OCI-M2 (cell line): ENCODE measurements at regions not wholly inside any gene's neighbourhood (a gene's known extent, or its start where the extent isn't known, plus 50 kb on each side); places are given as distances from the start of the nearest gene placed in this dataset.
"Not testable (repeated sequence)": the region's sequence is repeated elsewhere in the genome, so short reads cannot be mapped to it uniquely, and the experiment has no call there.

Source experiments
- DNase-seq: peaks from one replicate; lab custom pipeline; 2025; ENCODE audit not compliant: unreplicated experiment; lab: John Stamatoyannopoulos, UW

GRCh38 chr7:126179916-126180315, 1072.8 kb downstream of the GRM8 start:
- DNase-seq, result no peak

DNA sequence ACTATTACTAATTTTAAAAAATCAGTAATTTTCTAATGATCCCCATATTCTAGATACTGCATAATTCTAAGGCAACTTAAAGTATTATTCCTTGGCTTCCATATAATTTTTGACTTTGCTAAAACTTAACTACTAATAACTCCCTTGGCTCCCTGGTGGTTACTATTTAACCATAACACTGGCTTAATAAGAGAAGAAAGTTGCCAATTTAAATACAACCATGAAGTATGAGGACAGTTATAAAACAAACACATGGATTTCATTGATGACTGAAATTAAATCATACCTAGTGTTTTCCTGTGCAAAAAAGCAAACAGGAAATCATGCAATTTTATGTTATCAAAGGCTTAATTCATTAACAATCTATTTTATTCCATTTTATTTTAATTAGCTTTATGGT, 1073.9 kb downstream of the GRM8 start:
- no peak for DNase-seq

GRCh38 chr7:126177782-126178181, 1075.0 kb downstream of the GRM8 start:
- no peak for DNase-seq

- no peak for DNase-seq
These were observed 1086.1 kb downstream of the GRM8 start for GRCh38 chr7:126166645-126167044.

GRCh38 chr7:126163647-126164046, 1089.1 kb downstream of the GRM8 start:
- DNase-seq, result no peak

DNA sequence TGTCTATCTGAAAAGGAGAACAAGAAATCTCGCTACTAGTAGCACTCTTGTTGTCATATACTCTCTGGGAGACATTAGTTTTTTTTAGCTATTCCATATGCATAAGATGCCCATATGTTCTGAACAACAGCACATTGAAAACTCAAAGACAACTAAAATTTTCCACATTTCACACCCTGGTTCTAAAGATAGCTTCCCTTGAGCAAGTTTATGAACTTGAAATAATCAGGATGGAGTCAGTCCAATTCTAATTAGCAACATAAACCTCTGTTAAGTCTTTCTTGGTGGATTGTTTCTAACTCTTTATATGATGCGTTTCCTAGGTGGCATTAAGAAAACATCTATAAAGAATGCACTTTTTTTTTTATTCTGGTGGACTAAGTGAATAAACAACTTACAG, 1095.3 kb downstream of the GRM8 start:
- no peak for DNase-seq

DNA sequence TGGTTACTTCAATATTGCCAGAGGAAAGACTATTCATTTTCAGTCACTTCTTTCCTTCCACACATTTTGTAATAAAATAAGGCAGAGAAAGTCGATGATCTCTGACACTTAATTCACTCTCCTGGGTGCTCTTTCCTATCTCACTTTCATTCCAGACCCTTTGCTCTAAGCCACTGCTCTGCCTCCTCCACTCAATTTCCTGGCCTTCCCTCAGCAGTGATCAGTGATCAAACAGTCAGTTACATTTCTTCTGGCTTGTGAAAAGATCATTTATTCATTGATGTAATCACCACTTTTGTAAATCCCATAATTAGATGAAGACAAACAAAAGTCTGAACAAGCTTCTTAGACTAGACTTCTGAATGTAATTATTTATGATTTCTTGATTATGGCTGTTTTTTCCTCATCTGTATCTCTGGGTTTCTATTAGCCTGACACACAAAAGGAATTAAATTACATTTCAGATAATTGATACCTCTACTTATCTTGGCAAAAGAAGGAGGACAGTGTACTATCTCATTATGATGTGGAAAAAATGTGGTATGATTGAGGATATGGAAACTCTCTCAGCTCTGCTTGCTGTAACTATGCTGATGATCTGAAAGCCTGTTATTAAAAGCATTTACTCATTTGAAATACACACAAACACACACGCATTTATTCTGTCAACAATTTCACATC, 1102.3 kb downstream of the GRM8 start:
- DNase-seq, result no peak

DNA sequence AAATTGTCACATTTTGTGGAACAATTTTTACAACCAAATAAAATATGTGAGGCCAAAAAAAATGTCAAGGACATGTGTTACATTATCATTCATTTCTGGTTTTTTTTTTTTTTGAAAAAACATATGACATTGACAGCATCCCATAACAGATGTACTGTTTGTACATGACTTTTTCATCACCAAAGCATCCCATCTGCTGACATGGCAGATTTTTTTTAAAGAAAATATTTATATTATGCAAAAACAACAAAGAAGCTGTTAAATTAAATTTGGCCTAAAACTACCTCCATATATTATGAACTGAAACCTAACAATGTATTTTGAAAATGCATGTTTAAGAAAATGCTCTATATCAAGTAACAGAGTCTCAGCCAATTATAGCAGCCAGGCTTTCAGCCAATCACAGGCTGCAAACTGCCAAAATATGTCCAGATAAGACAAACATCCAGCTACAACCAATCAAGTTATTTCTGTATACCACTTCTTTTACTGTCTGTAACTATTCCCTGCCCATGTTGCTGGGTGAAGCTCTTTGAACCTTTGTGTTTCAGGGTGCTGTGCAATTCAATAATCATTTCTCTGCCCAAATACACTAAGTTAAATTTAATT, 1111.8 kb downstream of the GRM8 start:
- no peak for DNase-seq

- DNase-seq, result no peak
These were observed 1132.8 kb downstream of the GRM8 start for GRCh38 chr7:126119981-126120380.

GRCh38 chr7:126103582-126103981, 1149.2 kb downstream of the GRM8 start:
- no peak for DNase-seq

DNA sequence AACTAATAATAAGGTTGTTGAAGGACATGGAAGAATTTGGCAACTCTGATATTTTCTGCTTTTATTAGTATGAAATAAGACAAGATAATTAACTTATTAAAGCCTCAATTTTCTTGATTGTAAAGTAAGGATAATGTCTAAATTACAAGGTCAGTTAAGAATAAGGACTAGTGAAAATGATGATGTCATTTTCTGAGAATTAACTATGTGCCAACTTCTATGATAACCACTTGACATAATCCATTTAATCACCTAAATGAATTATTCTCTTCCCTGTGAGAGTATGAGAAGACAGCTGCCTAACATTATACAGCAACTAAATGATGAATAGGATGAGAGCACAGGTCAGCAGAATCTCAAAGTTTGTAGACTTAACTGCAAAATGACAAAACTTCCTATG, 1153.4 kb upstream of the POT1 start:
- DNase-seq, result no peak

GRCh38 chr7:126079581-126079980, 1150.0 kb upstream of the POT1 start:
- no peak for DNase-seq

DNA sequence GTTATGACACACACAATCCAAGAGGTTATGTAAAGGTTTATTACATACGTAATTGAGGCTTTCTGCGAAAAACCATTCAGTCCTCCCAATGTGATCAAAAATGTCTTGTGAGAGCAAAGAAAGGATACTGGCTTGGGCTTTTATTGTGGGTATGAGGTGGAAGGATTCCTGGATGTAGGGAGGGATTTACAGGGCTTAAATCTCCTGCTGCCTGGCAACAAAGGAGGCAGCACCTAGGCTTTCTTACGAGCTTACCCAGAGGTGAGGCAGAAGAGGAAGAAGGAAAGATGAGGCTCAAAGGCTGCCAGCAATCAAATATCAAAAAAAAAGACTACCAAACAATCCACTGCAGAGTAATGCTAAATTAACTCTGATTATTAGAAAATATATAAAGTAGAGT, 1149.5 kb upstream of the POT1 start:
- DNase-seq, result no peak

DNA sequence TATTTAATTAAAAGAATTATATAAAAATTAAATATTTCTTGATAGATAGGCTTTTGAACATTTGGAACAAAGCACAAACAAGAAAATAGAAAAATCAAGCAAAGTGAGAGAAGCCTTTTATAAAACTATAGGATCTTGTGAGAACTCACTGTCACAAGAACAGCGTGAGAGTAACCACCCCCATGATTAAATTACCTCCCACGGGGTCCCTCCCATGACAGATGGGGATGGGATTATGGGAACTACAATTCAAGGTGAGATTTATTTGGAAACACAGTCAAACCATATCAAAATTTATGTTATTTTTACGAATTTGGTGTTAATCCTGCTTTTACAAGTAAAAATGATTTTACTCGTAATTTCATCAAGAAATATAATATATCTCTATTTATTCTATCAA, 1136.1 kb upstream of the POT1 start:
- DNase-seq, result no peak

- DNase-seq, result no peak
These were observed 1128.4 kb upstream of the POT1 start for GRCh38 chr7:126057979-126058378.

GRCh38 chr7:126056613-126057012, 1127.0 kb upstream of the POT1 start:
- DNase-seq, result not testable (repeated sequence)

DNA sequence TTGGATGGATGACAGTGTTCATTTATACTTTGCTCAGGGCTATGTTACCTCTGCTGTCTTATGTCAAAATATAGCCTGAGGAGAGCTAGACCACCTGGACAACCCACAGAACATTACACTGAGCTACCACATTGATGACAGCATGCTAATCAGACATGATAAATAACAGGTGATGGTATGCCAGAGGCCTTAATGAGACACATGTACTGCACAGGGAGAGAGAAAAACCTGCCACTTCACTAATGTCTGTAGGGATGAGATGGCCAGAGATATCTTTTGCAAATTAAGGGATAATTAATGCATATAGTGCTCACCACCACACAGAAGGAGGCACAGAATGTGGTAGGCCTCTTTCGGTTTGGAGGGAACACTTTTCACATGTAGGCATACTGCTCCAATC, 1122.6 kb upstream of the POT1 start:
- no peak for DNase-seq

DNA sequence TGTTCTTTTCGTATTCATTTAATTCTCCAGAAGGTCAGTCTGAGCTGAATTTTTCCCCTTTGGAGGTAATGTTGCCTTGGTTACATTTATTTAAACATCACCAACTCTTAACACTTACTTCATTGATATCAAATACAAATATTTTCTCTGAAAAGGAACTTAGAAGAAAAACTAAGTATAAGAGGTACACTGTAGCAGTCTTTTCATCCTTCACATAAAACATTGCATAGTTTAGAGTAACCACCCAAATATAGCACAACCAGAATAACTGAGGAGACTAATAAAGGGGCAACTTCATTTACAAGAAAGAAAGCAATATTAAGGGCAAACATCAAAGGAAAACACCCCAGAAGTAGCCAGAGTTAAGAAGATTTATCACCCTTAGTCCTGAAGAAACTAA, 1115.0 kb upstream of the POT1 start:
- no peak for DNase-seq

DNA sequence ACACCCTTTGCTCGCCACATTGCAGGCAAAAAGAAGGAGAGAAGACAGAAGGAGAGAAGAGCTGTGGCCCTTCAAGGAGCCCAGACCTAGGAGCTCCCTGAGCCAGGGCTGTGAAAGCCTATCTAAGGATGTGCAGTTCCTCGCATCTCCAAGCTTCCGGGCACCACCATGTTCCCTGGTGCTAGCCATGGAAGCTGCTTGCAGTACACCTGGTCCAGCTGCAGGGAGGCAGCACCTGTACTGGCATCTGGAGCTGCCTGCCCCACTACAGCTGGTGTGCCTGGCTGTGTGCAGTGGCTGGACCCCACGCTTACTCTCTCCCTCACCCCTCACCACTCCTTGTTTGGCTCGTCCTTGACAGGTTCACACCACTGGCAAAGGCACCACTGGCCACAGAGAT, 1111.8 kb upstream of the POT1 start:
- DNase-seq, result no peak

DNA sequence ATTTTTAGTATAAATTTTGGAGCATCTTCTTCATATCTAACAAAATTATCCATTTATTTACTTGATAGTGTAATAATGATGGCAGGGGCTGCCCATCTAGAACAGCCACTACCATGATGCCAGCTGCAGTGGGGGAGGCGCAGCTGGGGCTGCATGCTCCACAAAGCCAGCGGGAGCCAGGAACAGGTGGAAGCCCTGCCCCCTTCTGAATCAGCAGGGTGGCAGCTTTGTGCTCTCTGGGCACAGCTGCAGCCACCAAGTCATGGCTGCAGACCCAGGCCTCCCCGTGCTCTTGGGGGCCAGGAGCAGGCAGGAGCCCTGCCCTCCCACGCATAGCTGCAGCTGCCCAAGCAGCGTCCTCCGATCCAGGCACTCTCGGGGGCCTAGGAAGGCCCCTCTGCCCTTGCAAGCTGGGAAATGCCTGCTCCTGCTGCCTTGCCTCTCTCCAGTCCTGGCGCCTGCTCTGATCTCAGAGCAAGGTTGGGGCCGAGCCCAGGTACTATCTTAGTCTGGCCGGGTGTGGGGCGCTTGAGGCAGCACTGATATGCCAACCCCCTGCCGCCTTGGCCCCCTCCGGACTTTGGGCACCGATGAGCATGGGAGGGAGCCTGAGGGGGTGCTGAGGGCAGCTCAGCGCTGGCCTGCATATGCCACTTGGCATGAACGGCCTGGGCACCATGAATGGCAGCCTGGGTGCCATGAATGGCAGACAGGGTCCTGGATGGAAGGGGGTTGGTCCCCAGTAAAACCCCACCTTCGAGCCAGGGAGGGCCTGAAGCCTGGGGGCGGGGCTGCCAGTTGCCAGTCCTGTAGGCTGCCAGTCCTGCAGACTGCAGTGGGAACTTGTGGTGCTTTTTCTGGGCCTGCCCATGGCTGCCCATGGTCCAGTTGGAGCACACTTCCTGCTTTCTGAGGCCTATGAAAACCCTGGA, 1110.8 kb upstream of the POT1 start:
- DNase-seq, result no peak

- no peak for DNase-seq
These were observed 1096.9 kb upstream of the POT1 start for GRCh38 chr7:126026421-126027088.
